ENCODE measurements at regions not wholly inside any gene's neighbourhood (a gene's known extent, or its start where the extent isn't known, plus 50 kb on each side); places are given as distances from the start of the nearest gene placed in this dataset.

- TF ChIP-seq PATZ1 (CRISPR knock-in tag; IDR thresholded peaks at IDR 0.05; ENCODE audit: borderline replicate concordance): no peak
- TF ChIP-seq BACH2 (CRISPR knock-in tag; IDR thresholded peaks at IDR 0.05; ENCODE audit: borderline replicate concordance): no peak
- no peak for TF ChIP-seq ISL1 (CRISPR knock-in tag; IDR thresholded peaks at IDR 0.05)
- no peak for TF ChIP-seq POU6F1 (CRISPR knock-in tag; IDR thresholded peaks at IDR 0.05; ENCODE audit: borderline replicate concordance, low read depth)
- no peak for TF ChIP-seq CSDC2 (CRISPR knock-in tag; IDR thresholded peaks at IDR 0.05)
- TF ChIP-seq ZFP30 (CRISPR knock-in tag; IDR thresholded peaks at IDR 0.05): no peak
These were observed 94.0 kb upstream of the VGLL4 start (continued) for GRCh38 chr3:11737742-11738141.

GRCh38 chr3:11736136-11736833 lies 92.6 kb upstream of the VGLL4 start:
- ATAC-seq: peak; percentile 88
- TF ChIP-seq SNAI2 (CRISPR knock-in tag; IDR thresholded peaks at IDR 0.05) (no peak), ZFP3 (CRISPR knock-in tag; IDR thresholded peaks at IDR 0.05) (no peak), ISL1 (CRISPR knock-in tag; IDR thresholded peaks at IDR 0.05) (peak; percentile 63), TSHZ2 (CRISPR knock-in tag; IDR thresholded peaks at IDR 0.05) (no peak), ZFP30 (CRISPR knock-in tag; IDR thresholded peaks at IDR 0.05) (no peak)

- no peak; the same call in 2 of the 3 replicates for ATAC-seq
These were observed 91.9 kb upstream of the VGLL4 start for GRCh38 chr3:11735638-11736037.

More at GRCh38 chr3:11735638-11736037, 91.9 kb upstream of the VGLL4 start:
- no peak for TF ChIP-seq TSHZ2 (CRISPR knock-in tag; IDR thresholded peaks at IDR 0.05)
- no peak for TF ChIP-seq BACH2 (CRISPR knock-in tag; IDR thresholded peaks at IDR 0.05; ENCODE audit: borderline replicate concordance)
- TF ChIP-seq CREB5 (CRISPR knock-in tag; IDR thresholded peaks at IDR 0.05; ENCODE audit: low read depth): no peak
- TF ChIP-seq RARB (CRISPR knock-in tag; IDR thresholded peaks at IDR 0.05): no peak
- no peak for TF ChIP-seq CSRNP3 (CRISPR knock-in tag; IDR thresholded peaks at IDR 0.05)
- TF ChIP-seq ZC3H10 (CRISPR knock-in tag; IDR thresholded peaks at IDR 0.05): no peak
- TF ChIP-seq CSDC2 (CRISPR knock-in tag; IDR thresholded peaks at IDR 0.05): no peak
- TF ChIP-seq PATZ1 (CRISPR knock-in tag; IDR thresholded peaks at IDR 0.05; ENCODE audit: borderline replicate concordance): no peak
- TF ChIP-seq OSR1 (CRISPR knock-in tag; IDR thresholded peaks at IDR 0.05): no peak
- no peak for TF ChIP-seq ZFP3 (CRISPR knock-in tag; IDR thresholded peaks at IDR 0.05)
- TF ChIP-seq PPARA (CRISPR knock-in tag; IDR thresholded peaks at IDR 0.05; ENCODE audit: borderline replicate concordance): no peak
- no peak for TF ChIP-seq TCF4 (CRISPR knock-in tag; IDR thresholded peaks at IDR 0.05; ENCODE audit: borderline replicate concordance)
- TF ChIP-seq ZFP30 (CRISPR knock-in tag; IDR thresholded peaks at IDR 0.05): no peak
